ENCODE measurements at regions not wholly inside any gene's neighbourhood (a gene's known extent, or its start where the extent isn't known, plus 50 kb on each side); places are given as distances from the start of the nearest gene placed in this dataset.

DNA sequence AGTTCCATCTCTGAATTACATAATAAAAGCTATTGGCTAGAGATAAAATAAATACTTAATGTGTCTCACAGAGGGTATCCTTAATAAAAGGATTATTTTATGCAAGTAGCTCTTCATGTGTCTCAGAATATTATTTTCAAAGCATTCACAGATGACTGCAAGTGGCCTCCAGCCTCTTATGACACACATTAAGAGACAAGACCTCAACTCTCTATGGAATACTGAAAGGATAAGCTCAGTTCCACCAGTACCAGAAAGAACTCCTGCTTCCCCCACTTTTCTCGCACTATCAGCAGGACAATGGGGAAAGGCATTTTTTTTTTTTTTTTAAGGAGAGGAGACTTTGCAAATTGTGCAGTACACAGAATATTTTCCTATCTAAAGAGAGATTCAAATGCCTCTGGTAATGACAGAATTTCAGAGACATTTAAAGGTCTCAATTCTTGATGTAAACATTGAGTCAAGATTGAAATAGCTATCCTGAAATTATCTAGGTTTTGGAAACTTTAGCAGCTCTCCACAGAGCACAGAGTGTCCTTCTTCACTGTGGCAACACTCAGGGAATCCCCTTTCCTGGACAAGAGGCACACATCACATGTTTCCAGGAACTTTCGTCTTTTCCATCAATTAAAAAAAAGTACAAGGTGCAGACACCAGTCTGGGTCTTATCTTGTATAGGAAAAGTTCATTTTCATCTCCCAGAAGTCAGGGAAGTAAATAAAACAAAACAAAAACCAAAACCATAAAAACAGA is 122.0 kb upstream of the ANK3 start:
- TF ChIP-seq, protein P1, sequence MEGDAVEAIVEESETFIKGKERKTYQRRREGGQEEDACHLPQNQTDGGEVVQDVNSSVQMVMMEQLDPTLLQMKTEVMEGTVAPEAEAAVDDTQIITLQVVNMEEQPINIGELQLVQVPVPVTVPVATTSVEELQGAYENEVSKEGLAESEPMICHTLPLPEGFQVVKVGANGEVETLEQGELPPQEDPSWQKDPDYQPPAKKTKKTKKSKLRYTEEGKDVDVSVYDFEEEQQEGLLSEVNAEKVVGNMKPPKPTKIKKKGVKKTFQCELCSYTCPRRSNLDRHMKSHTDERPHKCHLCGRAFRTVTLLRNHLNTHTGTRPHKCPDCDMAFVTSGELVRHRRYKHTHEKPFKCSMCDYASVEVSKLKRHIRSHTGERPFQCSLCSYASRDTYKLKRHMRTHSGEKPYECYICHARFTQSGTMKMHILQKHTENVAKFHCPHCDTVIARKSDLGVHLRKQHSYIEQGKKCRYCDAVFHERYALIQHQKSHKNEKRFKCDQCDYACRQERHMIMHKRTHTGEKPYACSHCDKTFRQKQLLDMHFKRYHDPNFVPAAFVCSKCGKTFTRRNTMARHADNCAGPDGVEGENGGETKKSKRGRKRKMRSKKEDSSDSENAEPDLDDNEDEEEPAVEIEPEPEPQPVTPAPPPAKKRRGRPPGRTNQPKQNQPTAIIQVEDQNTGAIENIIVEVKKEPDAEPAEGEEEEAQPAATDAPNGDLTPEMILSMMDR (IDR thresholded peaks at IDR 0.05), result no peak
- no peak for TF ChIP-seq POLR2A (IDR thresholded peaks at IDR 0.05)
